ENCODE measurements at regions not wholly inside any gene's neighbourhood (a gene's known extent, or its start where the extent isn't known, plus 50 kb on each side); places are given as distances from the start of the nearest gene placed in this dataset.

GRCh38 chr3:34388830-34389229, 590.4 kb downstream of the PDCD6IP start:
- no peaks in the 10 kb centered on the region for H3K79me2 ChIP-seq (replicated peaks; ENCODE audit: insufficient read depth)
- no peaks in the 10 kb centered on the region; the same call in 2 of the 3 replicates for H3K9me3 Mint-ChIP-seq
- H3K36me3 Mint-ChIP-seq (ENCODE audit: low read depth): no peaks in the 10 kb centered on the region
- peaks cover 6% of the 10 kb centered on the region; the same call in 1 of the 3 replicates for H3K4me1 Mint-ChIP-seq
- H3K27me3 ChIP-seq (ENCODE audit: insufficient read depth): no peaks in the 10 kb centered on the region
- no peaks in the 10 kb centered on the region for H3K9me2 ChIP-seq (ENCODE audit: insufficient read depth)
- H3K36me3 ChIP-seq (ENCODE audit: insufficient read depth): no peaks in the 10 kb centered on the region
- no peak for ATAC-seq
- H3K4me1 ChIP-seq (ENCODE audit: insufficient read depth): no peaks in the 10 kb centered on the region
- H3K4me3 ChIP-seq: no peak overlapping the region
- H3K27ac Mint-ChIP-seq: no peak overlapping the region
- no peak overlapping the region for H3K27ac ChIP-seq (ENCODE audit: low read depth)
- TF ChIP-seq ZNF114 (CRISPR knock-in tag; IDR thresholded peaks at IDR 0.05) (no peak), REST (IDR thresholded peaks at IDR 0.05; ENCODE audit: unreplicated experiment) (no peak), ZNF331 (CRISPR knock-in tag; IDR thresholded peaks at IDR 0.05; ENCODE audit: low read depth) (no peak), POLR2AphosphoS5 (IDR thresholded peaks at IDR 0.05; ENCODE audit: low read depth) (no peak), ETS1 (IDR thresholded peaks at IDR 0.05) (no peak), CREB1 (CRISPR knock-in tag; IDR thresholded peaks at IDR 0.05; ENCODE audit: low read depth) (no peak), ZNF462 (CRISPR knock-in tag; IDR thresholded peaks at IDR 0.05) (no peak), EZH2phosphoT487 (IDR thresholded peaks at IDR 0.05; ENCODE audit: unreplicated experiment) (no peak), STAT1 (IDR thresholded peaks at IDR 0.05; ENCODE audit: unreplicated experiment) (no peak), CTCF (conservative IDR thresholded peaks at IDR 0.05; ENCODE audit: low read depth in 2 of 2) (no peak), EZH2 (IDR thresholded peaks at IDR 0.05; ENCODE audit: low read depth, unreplicated experiment) (no peak), JUNB (IDR thresholded peaks at IDR 0.05; ENCODE audit: unreplicated experiment) (no peak), NANOG (IDR thresholded peaks at IDR 0.05; ENCODE audit: borderline replicate concordance) (no peak)
- no peak for DNase-seq (ENCODE audit: low spot score)
- H4K20me1 ChIP-seq (replicated peaks; ENCODE audit: insufficient read depth): no peaks in the 10 kb centered on the region
- no peak overlapping the region for H2AFZ ChIP-seq
- H3K4me2 ChIP-seq: no peak overlapping the region
- H3K27me3 Mint-ChIP-seq (ENCODE audit: insufficient read depth, low read depth, poor library complexity): peaks cover 2% of the 10 kb centered on the region
- no peaks in the 10 kb centered on the region for H3F3A ChIP-seq (replicated peaks; ENCODE audit: low read depth)
- H3K4me3 Mint-ChIP-seq: no peak overlapping the region

Data from GM23338 (cell line).